ENCODE measurements at regions not wholly inside any gene's neighbourhood (a gene's known extent, or its start where the extent isn't known, plus 50 kb on each side); places are given as distances from the start of the nearest gene placed in this dataset.

DNA sequence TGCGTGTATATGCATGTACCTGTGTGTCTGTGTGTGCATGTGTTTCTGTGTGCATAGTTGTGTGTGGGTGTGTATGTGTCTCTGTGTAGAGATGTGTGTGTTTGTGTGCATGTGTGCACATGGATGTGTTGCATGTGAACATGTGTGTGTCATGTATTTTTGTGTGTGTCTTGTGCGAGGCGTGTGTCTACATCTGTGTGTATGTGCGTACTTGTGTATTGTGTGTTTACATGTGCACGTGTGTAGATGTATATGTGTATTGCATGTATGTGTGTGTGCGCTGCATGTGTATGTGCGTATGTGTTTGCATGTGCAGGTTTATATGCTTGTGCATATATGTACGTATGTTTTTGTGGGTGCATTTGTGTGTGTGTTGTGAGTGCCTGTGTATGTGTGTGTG lies 735.2 kb downstream of the GALR1 start:
- no peak for DNase-seq (ENCODE audit: low read depth)

DNA sequence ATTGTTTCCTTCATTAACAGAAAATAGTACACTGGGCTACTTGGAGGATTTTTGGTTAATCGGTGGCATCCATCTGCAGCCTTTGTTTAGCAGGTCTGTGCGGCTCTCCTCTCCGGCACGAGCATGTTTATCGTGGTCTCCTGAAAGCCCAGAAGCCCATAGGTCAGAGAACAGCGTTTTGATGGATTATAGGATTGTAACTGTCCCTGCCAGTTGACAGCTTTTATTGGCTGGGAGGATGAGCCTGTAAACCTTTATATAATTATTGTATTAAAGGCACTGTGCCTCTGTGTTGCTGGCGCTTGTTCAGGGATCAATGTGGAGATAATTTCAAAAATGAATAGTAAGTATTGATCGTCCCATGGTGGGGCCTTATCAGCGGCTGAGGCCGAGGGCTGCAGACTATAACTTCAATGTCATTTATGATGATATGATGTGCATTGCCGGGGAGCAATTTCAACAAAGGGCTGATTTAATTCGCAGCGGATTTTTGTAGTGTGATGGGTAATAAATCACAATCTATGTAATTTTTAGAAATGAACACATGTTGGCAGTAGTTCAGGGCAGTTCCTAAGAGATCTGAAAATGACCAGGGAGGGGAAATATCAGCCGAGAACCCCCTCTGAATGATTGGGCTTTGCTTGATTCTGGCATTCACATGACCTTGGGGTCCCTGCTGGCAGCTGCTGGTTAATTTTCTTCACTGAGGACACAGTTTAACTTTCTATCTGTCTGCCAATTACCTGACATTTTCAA lies 736.1 kb downstream of the GALR1 start:
- no peak for DNase-seq (ENCODE audit: low read depth)

DNA sequence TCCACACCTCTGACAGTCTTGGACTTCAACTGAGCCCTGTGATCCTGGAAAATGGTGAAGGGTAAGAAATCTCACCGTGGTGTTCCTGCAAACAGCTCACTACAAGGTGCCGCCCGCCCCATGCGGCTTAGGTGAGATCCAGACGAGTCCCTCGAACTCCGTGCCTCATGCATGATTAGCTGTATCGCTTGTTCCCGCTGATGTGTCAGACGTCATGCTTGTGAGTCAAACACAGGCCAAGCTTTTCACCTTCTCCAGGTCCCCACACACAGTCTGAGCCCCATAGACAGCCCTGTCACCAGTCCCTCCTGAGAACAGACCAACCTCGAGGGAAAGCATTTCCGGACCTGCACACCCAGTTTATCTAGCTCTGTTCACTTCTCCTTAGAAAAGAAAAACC lies 740.5 kb downstream of the GALR1 start:
- no peak for DNase-seq (ENCODE audit: low read depth)

DNA sequence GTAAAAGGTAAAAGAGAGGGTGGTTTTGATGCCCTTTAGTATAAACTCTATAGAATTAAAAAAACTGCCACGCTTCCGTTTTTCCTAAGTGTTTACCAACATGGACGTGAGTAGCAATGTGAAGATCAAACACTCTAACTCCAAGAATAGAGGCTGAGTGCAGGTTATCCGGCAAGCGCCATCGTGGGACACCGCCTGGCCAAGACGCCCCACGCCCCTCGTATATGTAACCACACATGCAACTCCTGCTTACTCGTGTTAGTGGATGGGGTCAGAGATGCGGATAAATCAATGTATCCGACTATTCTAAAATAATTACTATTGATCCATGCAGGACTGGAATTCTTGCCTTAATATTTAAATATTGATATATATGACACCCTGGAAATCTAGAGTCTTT lies 741.3 kb downstream of the GALR1 start:
- no peak for DNase-seq (ENCODE audit: low read depth)

DNA sequence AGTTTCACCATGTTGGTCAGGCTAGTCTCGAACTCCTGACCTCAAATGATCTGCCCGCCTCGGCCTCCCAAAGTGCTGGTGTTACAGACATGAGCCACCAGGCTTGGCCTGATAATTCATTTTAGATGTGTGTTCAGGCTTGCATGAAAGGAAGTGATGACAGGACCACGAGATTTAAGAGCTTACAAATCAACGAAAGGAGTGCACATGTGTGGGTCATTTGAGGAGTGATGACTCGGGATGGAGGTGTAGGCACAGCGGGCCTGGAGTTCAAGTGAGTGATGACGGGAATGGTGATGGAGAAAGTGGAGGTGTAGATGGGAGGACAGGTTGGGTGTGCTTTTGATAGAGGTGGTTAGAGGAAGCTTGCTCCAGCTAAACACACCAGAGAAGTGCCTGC lies 742.4 kb downstream of the GALR1 start:
- DNase-seq (ENCODE audit: low read depth), result no peak

DNA sequence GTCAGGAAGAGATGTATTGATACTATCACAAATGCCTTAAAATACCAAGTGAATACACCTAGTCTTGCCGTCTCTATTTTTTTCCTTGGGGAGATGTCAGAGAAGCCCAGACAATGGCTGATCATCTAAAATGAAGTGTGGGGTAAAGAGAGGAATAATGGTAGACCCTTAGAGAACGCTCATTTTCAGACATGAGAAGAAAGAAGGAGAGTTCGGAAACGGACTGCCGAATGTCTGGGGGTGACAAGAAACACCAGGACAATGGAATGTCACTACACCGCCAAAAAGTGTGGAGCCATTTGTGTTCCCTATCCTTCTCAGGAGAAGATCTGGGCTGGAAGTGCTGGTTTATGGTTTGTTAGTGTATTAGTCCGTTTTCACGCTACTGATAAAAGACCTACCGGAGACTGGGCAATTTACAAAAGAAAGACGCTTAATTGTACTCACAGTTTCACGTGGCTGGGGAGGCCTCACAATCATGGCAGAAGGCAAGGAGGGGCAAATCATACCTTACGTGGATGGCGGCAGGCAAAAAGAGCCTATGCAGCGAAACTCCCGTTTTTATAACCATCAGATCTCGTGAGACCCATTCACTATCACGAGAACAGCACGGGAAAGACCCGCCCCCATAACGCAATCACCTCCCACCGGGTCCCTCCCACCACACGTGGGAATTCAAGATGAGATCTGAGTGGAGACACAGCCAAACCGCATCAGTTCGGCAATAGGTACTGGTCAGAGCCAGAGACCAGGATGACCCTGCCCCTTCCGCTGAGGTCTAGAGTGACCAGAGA lies 743.7 kb downstream of the GALR1 start:
- no peak for DNase-seq (ENCODE audit: low read depth)

DNA sequence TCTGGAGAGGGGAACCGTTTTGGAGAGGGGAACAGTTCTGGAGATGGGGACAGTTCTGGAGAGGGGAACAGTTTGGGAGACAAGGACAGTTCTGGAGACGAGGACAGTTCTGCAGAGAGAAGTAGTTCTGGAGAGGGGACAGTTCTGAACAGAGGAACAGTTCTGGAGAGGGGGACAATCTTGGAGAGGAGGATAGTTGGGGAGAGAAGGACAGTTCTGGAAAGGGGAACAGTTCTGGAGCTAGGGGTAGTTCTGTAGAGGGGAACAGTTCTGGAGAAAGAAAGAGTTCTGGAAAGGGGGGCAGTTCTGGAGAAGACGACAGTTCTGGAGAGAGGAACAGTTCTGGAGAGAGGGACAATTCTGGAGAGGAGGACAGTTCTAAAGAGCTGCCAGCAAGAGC lies 745.9 kb downstream of the GALR1 start:
- DNase-seq (ENCODE audit: low read depth), result no peak

DNA sequence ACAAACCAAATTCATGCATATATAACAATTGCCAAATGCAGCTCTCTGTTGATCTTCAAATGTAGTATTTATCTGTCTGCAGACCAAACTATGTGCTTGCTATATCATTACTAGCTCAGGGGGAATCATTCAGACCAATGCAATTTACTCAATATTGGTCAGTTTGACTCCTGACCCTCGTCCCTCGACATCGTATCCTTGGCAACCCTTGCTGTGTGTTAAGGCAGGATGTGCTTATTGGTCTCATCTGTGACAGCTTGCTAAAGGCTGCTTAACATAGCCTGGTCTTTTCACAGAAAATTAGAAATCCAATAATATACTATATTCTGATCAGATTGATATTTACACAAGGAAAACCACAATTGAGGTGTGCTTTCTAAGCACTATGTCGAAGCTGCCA lies 747.1 kb downstream of the GALR1 start:
- no peak for DNase-seq (ENCODE audit: low read depth)

DNA sequence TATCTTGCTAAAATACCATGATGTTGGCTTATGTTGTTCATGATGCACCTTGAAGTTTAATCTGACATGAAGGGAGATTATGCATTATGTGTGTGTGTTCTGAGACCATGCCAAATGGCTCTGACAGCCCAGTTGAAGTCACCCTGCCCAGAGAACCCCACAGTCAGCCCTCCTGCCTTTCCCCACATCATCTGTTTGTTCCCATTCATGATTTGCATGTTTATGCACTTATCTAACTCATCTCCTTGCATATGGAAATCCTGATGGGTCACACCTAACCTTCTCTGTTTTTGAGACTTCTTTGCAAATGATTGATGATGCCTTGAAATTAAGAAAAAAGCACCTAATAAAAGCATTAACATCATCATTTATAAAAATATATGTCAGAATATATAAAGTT lies 752.2 kb downstream of the GALR1 start:
- no peak for DNase-seq (ENCODE audit: low read depth)

DNA sequence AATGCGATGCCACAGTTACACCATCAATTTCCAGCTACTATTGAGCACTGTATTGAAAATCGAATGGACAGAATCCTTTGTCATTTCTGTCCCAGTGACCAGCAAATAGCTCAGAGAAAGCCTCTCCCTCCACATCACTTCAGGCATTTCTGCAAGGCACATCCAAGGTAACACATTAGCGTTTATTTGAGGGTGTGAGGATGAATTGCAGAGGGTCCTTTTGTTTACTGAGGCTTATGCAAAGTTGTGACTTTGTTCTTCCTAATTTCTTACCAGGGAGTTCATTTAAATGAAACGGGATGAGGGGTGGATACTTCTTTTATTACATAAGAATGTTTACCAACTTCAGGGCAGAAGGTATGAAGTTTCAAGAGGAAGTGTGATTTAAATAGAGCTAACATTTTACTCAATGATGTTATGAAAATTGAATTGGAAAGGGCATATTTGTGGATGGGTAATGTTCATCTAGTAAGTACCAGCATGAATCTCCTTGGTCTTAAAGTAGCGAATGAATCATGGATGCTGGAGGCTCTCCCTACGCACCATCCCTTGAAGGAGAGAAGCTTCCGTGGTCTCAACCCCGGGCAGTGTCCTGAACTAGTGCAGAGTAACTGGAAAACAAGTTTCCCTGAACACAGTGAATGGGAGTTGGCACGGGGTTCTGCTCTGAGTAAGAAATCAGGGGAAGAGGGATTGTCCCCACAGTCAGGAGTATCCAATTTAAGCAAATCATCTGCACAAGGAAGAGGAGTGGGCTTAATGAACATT lies 756.5 kb downstream of the GALR1 start:
- DNase-seq (ENCODE audit: low read depth), result no peak

DNA sequence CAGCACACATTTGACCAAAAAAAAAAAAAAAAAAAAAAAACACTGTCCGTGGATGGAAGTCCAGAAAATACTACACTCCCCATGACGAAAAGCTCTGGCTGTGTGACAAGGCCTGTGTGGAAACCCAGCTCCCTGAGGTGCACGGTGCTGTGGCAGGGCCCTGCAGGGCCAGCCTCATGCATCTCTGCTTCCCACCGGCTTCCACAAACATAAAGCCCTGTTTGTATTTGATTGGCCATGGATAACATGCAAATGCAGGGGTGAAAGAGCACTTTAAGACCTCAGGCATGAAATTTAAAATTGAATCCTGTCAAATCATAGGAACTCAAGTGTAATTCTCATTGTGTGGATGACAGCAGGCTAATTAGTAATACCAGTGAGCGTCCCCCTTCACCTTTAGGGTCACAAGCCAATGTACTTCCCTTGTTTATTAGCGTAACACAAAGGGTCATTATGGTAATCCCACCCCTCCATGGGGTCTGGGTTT lies 757.2 kb downstream of the GALR1 start:
- no peak for DNase-seq (ENCODE audit: low read depth)

DNA sequence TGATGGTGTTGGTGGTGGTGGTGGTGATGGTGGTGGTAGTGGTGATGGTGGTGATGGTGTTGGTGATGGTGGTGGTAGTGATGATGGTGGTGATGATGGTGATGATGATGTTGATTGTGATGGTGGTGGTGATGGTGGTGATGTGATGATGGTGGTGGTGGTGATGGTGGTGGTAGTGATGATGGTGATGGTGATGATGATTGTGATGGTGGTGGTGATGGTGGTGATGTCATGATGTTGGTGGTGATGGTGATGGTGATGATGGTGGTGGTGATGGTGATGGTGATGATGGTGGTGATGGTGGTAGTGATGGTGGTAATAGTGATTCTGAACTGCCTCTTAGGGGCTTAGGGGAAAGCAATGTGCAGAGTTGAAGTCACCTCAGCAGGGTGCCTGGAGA lies 760.7 kb downstream of the GALR1 start:
- DNase-seq (ENCODE audit: low read depth), result no peak

DNA sequence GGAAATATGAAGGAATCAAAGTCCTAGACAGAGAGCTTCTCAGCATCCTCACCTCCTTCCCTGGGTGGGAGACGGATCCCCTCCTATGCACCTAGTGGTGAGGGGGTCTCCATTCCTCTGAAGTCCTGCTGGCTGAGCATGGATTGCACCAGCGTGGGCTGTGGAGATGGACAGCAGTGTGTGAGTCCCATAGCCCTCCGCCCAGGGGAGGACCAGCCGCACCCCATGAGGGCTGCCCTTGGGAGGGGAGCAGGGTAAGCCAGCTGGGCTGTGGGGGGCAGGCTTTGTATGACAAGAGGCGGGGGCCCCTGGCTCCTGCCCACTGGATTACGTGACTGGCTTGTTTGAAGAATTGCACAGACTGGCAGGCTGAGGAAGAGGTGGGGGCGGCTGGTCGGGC lies 768.2 kb downstream of the GALR1 start:
- DNase-seq (ENCODE audit: low read depth), result no peak

DNA sequence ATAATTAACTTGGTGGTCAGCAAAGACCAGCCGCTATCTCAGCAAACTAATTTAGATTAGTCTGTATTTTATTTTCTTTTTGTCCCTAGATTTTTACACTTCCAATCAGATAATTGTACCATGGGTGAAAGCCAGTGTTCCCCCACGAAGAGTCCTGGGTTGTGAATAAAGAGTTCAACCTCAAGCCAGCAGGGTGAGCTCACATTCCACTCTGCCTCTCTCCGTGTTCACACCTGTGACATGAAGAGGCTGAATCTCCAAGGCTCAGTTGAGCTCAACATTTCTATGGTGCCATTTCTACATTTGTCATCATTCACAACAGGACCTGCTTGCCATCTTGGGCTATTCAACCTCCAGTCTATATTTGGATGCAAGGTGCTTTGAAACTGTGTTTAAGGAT lies 771.5 kb downstream of the GALR1 start:
- DNase-seq (ENCODE audit: low read depth), result no peak

DNA sequence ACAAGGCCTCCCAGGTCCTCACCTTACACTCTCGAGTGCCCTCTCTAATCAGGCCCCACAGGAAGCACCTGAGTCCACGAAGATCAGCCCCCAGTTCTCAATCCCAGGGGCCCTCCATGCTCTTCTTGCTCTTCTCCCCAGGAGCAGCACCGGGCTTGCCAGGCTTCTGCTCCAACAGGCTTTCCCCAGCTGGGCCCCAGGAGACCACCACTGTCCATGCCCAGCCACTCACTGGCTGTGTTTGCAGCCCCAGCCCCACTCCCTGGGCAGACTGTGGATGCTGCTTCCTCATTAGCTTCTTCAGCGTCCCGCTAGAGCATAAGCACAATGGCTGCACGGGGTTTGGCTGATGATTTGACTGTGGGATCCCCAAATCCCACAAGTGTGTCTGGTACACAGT lies 781.9 kb downstream of the GALR1 start:
- no peak for DNase-seq (ENCODE audit: low read depth)

DNA sequence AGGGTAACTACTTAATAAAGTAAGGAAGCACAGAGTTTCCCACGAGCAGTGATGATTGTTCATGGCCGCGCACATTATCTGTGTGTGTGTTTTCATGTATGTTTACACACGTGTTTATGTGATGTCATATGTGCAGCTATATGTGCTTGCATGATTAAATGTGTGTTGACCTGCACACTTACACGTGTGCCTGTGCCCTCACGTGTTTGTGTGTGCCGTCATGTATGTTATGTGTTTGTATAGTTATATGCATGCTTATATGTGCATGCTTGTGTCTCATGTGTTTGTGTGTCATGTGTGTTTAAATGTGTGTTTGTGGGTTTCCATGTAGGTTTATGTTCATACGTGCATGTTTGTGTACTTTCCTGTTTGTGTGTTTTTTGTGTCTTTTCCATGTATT lies 782.3 kb downstream of the GALR1 start:
- DNase-seq (ENCODE audit: low read depth), result no peak

DNA sequence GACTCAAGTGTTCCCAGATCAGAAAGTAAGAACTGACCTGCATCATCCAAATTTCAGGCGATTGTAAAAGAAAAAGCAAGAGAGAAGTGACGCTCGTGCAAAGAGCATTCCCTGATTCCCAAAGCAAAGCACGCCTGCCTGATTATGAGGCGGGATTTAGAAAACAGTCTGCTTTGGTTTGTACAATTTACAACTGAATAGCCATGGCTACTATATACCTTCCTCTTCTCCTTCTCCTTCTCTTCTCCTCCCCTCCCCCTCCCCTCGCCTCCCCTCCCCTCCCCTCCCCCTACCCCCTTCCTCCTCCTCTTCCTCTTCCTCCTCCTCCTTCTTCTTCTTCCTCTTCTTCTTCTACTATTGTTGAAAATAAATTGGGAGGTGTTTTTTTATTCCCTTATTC lies 782.9 kb downstream of the GALR1 start:
- DNase-seq (ENCODE audit: low read depth), result no peak

DNA sequence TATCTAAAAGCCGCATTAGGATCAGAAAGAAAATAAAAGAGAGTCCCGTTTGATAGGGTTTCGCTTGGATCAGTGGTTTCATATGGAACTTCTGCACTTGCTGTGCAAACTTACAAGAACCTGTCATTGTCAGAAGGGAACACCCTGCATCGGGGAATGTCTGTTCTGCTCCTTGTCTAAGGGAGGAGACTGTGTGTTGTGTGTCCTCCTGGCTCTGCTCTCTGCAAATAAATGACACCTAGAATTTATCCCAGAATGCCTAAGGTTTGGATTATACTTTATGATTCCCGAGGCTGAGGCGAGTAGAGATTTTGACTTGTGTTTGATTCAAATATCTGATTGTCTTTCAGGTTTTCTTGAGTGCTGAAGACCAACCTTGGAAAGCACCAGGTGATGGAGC lies 785.1 kb downstream of the GALR1 start:
- no peak for DNase-seq (ENCODE audit: low read depth)

DNA sequence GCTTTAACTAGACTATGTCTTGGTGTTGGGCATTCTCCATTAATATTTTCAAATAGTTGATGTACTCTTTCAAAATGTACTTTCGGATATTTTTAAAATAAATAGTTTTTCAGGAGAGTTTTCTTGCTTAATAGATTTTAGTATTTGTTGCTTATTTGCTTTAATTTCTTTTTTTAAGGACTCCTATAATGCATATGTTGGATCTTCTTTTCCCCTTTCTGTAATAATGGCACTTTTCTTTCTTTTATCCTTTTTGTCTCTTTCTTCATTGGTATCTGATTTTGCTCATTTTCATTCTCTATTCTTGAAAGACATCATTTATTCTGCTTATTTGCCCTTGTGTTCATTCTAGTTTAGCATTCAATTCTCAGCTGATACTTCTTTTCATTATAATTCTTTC lies 791.6 kb downstream of the GALR1 start:
- no peak for DNase-seq (ENCODE audit: low read depth)

DNA sequence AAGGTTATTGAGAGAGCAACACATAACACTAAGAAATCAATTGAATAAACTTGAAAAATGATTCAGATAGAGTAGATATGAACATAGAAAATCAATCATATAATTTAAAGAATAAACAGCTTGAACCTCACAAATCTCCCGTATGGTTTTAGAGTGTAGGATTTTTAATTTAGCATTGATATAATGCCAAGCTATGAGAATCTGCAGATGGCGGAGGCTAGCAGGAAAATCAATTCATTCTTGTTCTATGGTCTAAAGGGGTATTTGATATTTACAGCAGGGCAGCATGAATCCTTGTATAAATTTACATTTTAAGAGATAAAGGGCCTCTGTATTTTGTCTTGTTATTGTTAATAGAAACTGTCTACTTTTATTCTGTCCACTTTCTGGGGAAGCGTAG lies 797.0 kb downstream of the GALR1 start:
- no peak for DNase-seq (ENCODE audit: low read depth)

DNA sequence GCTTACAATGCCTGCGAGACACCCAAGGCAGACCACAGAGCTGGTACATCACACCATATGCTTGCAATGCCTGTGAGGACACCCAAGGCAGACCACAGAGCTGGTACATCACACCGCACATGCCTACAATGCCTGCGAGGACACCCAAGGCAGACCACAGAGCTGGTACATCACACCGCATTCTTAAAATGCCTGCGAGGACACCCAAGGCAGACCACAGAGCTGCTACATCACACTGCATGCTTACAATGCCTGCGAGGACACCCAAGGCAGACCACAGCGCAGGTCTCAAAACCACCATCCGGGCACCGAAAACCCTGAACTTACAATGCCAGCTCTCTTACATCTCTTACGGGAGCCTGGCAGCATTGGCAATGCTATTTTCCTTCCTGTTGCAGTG lies 799.6 kb downstream of the GALR1 start:
- DNase-seq (ENCODE audit: low read depth), result no peak

DNA sequence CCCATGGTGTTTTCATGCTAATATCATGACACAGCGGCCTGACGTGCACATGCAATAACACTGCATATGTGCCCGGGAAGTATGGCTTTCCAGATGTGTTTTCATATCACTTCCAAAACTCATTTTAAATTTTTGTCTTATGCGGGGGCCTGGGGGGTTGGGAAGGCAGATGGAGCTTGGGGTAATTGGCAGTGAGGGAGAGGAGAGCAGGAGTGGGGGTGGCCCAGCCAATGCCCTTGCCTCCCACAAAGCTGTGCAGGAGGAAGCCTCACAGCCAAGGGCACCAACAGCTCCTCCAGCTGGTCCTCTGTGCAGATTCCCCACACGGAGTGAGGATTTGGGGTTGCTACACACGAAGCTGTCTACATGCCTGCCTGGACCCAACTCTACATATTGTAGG lies 805.2 kb downstream of the GALR1 start:
- DNase-seq (ENCODE audit: low read depth), result no peak

DNA sequence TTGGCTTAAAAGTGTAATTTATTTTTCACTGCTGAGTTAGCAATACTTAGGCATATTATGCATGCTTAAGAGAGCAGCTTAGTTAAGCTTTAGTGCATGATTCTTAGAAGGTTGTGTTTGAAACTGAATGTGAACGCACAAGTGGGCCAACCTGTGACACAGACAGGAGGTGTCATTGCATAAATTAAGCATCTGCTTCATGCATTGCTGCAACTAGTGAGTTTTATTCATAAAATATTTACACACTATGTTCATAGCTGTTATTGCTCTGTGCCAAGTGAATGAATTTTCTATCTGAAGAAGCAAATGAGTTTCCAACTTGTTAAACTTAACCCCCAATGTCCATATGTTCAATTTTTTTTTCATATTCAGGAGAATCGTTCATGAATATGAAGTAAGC lies 806.4 kb downstream of the GALR1 start:
- DNase-seq (ENCODE audit: low read depth), result no peak

Data from CMK (cell line).